Activated naive CD4-positive, alpha-beta T cell treated with anti-CD3 and anti-CD28 coated beads, Interleukin-2, amount 50 U/mL, for 72 hours (primary cell): ENCODE measurements at regions not wholly inside any gene's neighbourhood (a gene's known extent, or its start where the extent isn't known, plus 50 kb on each side); places are given as distances from the start of the nearest gene placed in this dataset.
"Not testable (repeated sequence)": the region's sequence is repeated elsewhere in the genome, so short reads cannot be mapped to it uniquely, and the experiment has no call there.

Experiments used
- ATAC-seq, 2 donors: fragments of 150-1000 bp; cut with Tn5 transposase; 2 replicates each; pipeline ENCODE4 v1.10.0; 2021; ENCODE audit warnings: mild to moderate bottlenecking in 2 of 2, moderate library complexity in 2 of 2
- DNase-seq, 2 donors: peaks; one replicate each; pipeline ENCODE4 v3.0.0; 2021 to 2022; ENCODE audit warnings: low spot score in 2 of 2
- H3K27ac Mint-ChIP-seq, 2 donors: one replicate each; pipeline ENCODE4 v1.8.0; 2022; ENCODE audit warnings: mild to moderate bottlenecking in 2 of 2, mixed read lengths in 2 of 2
- H3K36me3 Mint-ChIP-seq, 2 donors: one replicate each; pipeline ENCODE4 v1.8.0; 2022; ENCODE audit warnings: mixed read lengths in 2 of 2
- H3K9me3 Mint-ChIP-seq, 2 donors: one replicate each; pipeline ENCODE4 v1.8.0; 2022; ENCODE audit warnings: mixed read lengths in 2 of 2

GRCh38 chr16:8155275-8155674 is 435.0 kb downstream of the TMEM114 start:
- Mint-ChIP-seq H3K36me3 (no peaks in the 10 kb centered on the region), H3K9me3 (peaks cover 13 to 33% of the 10 kb centered on the region in 2 donors), H3K27ac (no peak overlapping the region)
- ATAC-seq (no peak), DNase-seq (no peak)

- no peak for ATAC-seq
- H3K36me3 Mint-ChIP-seq, result no peaks in the 10 kb centered on the region
Measured at GRCh38 chr16:8146256-8147012, 443.9 kb downstream of the TMEM114 start.

GRCh38 chr16:8138666-8139065 is 451.6 kb downstream of the TMEM114 start:
- no peaks in the 10 kb centered on the region for H3K36me3 Mint-ChIP-seq
- DNase-seq, result no peak
- no peak for ATAC-seq

More at GRCh38 chr16:8146256-8147012, 443.9 kb downstream of the TMEM114 start:
- DNase-seq, result no peak
- H3K27ac Mint-ChIP-seq, result no peak overlapping the region
- H3K9me3 Mint-ChIP-seq, result peaks cover 12 to 22% of the 10 kb centered on the region in 2 donors

GRCh38 chr16:8137606-8138005 is 452.7 kb downstream of the TMEM114 start:
- DNase-seq (no peak), ATAC-seq (no peak)
- Mint-ChIP-seq H3K27ac (no peak overlapping the region), H3K9me3 (peaks cover 4 to 10% of the 10 kb centered on the region in 2 donors), H3K36me3 (no peaks in the 10 kb centered on the region)

More at GRCh38 chr16:8138666-8139065, 451.6 kb downstream of the TMEM114 start:
- Mint-ChIP-seq H3K9me3 (peaks cover 4 to 10% of the 10 kb centered on the region in 2 donors), H3K27ac (no peak overlapping the region)

- H3K36me3 Mint-ChIP-seq, result peaks cover 0 to 6% of the 10 kb centered on the region in 2 donors
- ATAC-seq (no peak), DNase-seq (no peak)
- H3K27ac Mint-ChIP-seq, result no peak overlapping the region
- H3K9me3 Mint-ChIP-seq, result peaks cover 17 to 22% of the 10 kb centered on the region in 2 donors
Measured at GRCh38 chr16:8130197-8130596, 460.1 kb downstream of the TMEM114 start.

GRCh38 chr16:8127070-8127469 is 463.2 kb downstream of the TMEM114 start:
- H3K36me3 Mint-ChIP-seq, result peaks cover 0 to 6% of the 10 kb centered on the region in 2 donors
- no peak overlapping the region for H3K27ac Mint-ChIP-seq
- ATAC-seq (no peak), DNase-seq (no peak)
- peaks cover 17 to 24% of the 10 kb centered on the region in 2 donors for H3K9me3 Mint-ChIP-seq

GRCh38 chr16:8126313-8126712 is 464.0 kb downstream of the TMEM114 start:
- Mint-ChIP-seq H3K27ac (no peak overlapping the region), H3K9me3 (peaks cover 13 to 24% of the 10 kb centered on the region in 2 donors), H3K36me3 (peaks cover 0 to 6% of the 10 kb centered on the region in 2 donors)
- DNase-seq, result no peak
- ATAC-seq, result no peak

GRCh38 chr16:8120001-8120400 is 470.3 kb downstream of the TMEM114 start:
- no peak overlapping the region for H3K27ac Mint-ChIP-seq
- ATAC-seq (no peak), DNase-seq (no peak)
- H3K36me3 Mint-ChIP-seq, result peaks cover 0 to 5% of the 10 kb centered on the region in 2 donors
- H3K9me3 Mint-ChIP-seq, result peaks cover 14 to 16% of the 10 kb centered on the region in 2 donors

GRCh38 chr16:8115814-8116213 is 474.5 kb downstream of the TMEM114 start:
- Mint-ChIP-seq H3K36me3 (peaks cover 0 to 5% of the 10 kb centered on the region in 2 donors), H3K9me3 (peaks cover 13 to 21% of the 10 kb centered on the region in 2 donors), H3K27ac (no peak overlapping the region)
- no peak for DNase-seq
- ATAC-seq, result no peak

GRCh38 chr16:8114941-8115340 is 475.4 kb downstream of the TMEM114 start:
- peaks cover 13 to 21% of the 10 kb centered on the region in 2 donors for H3K9me3 Mint-ChIP-seq

GRCh38 chr16:8113843-8114242 is 476.5 kb downstream of the TMEM114 start:
- Mint-ChIP-seq H3K9me3 (peaks cover 17 to 26% of the 10 kb centered on the region in 2 donors), H3K27ac (no peak overlapping the region), H3K36me3 (peaks cover 0 to 5% of the 10 kb centered on the region in 2 donors)
- DNase-seq (no peak), ATAC-seq (no peak)

More at GRCh38 chr16:8114941-8115340, 475.4 kb downstream of the TMEM114 start:
- not testable (repeated sequence) for ATAC-seq, DNase-seq, H3K27ac Mint-ChIP-seq, H3K36me3 Mint-ChIP-seq

- H3K36me3 Mint-ChIP-seq, result peaks cover 0 to 3% of the 10 kb centered on the region in 2 donors
- no peak overlapping the region for H3K27ac Mint-ChIP-seq
- peaks cover 12 to 18% of the 10 kb centered on the region in 2 donors for H3K9me3 Mint-ChIP-seq
- ATAC-seq (no peak), DNase-seq (no peak)
Measured at GRCh38 chr16:8110572-8111514, 479.5 kb downstream of the TMEM114 start.

- Mint-ChIP-seq H3K27ac (no peak overlapping the region), H3K9me3 (peaks cover 12 to 15% of the 10 kb centered on the region in 2 donors), H3K36me3 (no peaks in the 10 kb centered on the region)
- DNase-seq (no peak), ATAC-seq (no peak)
Measured at GRCh38 chr16:8109510-8110369, 480.6 kb downstream of the TMEM114 start.

- no peak for ATAC-seq
- Mint-ChIP-seq H3K27ac (no peak overlapping the region), H3K36me3 (no peaks in the 10 kb centered on the region), H3K9me3 (peaks cover 12 to 15% of the 10 kb centered on the region in 2 donors)
- no peak for DNase-seq
Measured at GRCh38 chr16:8108991-8109509, 481.3 kb downstream of the TMEM114 start.

- no peak overlapping the region for H3K27ac Mint-ChIP-seq
- ATAC-seq (no peak), DNase-seq (no peak)
- H3K36me3 Mint-ChIP-seq, result no peaks in the 10 kb centered on the region
- H3K9me3 Mint-ChIP-seq, result peaks cover 8 to 10% of the 10 kb centered on the region in 2 donors
Measured at GRCh38 chr16:8107296-8107695, 483.0 kb downstream of the TMEM114 start.
